SK-N-MC (cell line): ENCODE measurements at regions not wholly inside any gene's neighbourhood (a gene's known extent, or its start where the extent isn't known, plus 50 kb on each side); places are given as distances from the start of the nearest gene placed in this dataset.

Experiments used
- EZH2 ChIP-seq: fragments of 200-600 bp; sonication (generic); IDR thresholded peaks from one replicate; pipeline ENCODE4 v1.6.1; 2017; ENCODE audit warnings: antibody characterized with exemption
- FOXP2 ChIP-seq: optimal IDR thresholded peaks from 2 replicates; pipeline ENCODE3; 2011; ENCODE audit warnings: mild to moderate bottlenecking, moderate library complexity; ENCODE audit not compliant: insufficient read depth; ENCODE audit errors: extremely low read length, control extremely low read depth
- POLR2AphosphoS5 ChIP-seq: IDR thresholded peaks from 2 replicates; pipeline ENCODE4 v1.6.1; 2012; ENCODE audit warnings: mild to moderate bottlenecking, low read depth, low read length, borderline replicate concordance

GRCh38 chr1:99465176-99465900, 180.6 kb upstream of the PALMD start:
- TF ChIP-seq FOXP2 = no peak
- TF ChIP-seq EZH2 = no peak
- no peak for TF ChIP-seq POLR2AphosphoS5
